KBM-7 (cell line): ENCODE measurements at regions not wholly inside any gene's neighbourhood (a gene's known extent, or its start where the extent isn't known, plus 50 kb on each side); places are given as distances from the start of the nearest gene placed in this dataset.
"Not testable (repeated sequence)": the region's sequence is repeated elsewhere in the genome, so short reads cannot be mapped to it uniquely, and the experiment has no call there.

ENCODE experiments used
- DNase-seq: peaks from one replicate; pipeline ENCODE4 v3.0.0-alpha.2; 2015
- in situ Hi-C: fragments of 300-500 bp; cut with MboI; formaldehyde crosslinking; loops from 2 replicates; pipeline ENCODE4 v1.14.3; 2020; ENCODE audit warnings: low sequenced_read_pairs, low pct_unique_long_range_greater_than_20kb, mixed read lengths

DNA sequence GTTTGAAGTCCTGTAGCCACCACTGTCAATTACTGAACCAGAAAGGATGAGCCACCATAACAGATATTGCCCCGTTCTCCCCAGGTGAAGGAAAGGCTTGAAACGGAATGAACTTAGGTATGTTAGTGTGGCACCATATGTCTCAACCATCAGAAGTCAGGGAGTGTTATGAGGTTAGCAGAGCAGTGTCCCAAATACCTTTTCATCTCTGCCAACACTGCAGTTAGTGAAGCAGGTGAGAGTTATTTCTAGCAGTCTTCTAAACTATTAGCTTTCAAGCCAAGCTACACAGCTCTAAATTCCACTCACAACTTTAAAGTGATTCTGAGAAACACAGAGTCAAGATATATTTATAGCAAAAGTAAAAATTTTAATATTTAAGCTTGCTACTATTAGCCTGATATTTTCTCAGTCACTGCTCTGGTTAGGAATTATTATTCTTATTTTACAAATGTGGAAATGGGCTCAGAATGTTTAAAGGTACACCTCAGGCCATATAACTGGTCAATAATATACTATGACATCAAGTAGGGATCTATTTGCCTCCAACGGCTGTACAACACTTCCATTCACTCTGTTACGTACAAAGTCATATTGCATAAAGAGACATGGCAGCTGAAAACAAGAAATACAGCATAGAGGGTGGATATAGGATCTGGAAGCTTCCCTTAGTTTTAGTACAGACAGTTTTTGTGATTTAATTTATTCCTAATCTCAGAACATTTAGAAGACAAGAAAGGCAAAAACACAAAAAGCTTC, 1527.1 kb upstream of the PRR20A start:
- in situ Hi-C loops = no loop called here
- DNase-seq = no peak

- in situ Hi-C loops = no loop called here
- DNase-seq = no peak
These were observed 1525.6 kb upstream of the PRR20A start for GRCh38 chr13:55615081-55615480.

- in situ Hi-C loops = no loop called here
- DNase-seq = no peak
These were observed 1523.5 kb upstream of the PRR20A start for GRCh38 chr13:55617241-55617640.

- DNase-seq = no peak
- in situ Hi-C loops = no loop called here
These were observed 1513.5 kb upstream of the PRR20A start for GRCh38 chr13:55627221-55627620.

DNA sequence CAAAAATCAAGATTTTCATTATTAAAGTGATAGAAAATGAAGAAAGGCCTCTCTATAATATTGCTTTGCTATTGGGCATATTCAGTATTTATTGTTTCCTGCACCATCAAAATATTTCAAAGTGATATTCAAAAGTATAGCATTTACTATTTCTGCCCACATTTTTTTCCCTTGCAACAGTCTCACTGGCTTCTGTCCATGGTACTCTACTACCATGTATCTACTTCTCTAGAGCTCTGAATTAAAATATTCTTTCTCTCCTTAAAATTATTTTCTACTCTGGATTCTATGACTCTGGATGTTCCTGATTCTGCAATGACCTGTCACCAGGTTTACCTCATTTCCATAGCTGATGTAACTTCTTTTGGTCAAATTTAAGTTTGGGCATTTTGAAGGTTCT, 1508.3 kb upstream of the PRR20A start:
- no peak for DNase-seq
- in situ Hi-C loops = no loop called here

GRCh38 chr13:55649485-55649884, 1491.2 kb upstream of the PRR20A start:
- no peak for DNase-seq
- in situ Hi-C loops = no loop called here

DNA sequence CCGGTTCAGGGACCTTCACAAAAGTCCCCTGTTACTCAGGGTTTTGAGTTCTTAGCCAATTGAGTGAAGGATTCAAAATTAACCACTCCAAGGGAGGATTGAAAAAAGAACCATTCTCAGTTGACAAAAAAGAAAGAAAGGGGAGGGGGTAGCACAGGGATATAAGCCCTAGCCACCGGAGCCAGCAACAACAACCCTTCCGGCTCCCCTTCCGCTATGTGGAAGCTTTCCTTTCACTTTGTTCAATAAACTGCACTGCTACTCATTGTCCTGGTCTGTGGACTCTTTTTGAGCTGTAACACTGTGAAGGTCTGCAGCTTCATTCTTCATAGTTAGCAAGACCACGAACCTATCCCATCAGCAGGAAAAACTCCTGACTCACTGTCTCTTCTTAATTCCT, 1488.1 kb upstream of the PRR20A start:
- in situ Hi-C loops = no loop called here
- no peak for DNase-seq

DNA sequence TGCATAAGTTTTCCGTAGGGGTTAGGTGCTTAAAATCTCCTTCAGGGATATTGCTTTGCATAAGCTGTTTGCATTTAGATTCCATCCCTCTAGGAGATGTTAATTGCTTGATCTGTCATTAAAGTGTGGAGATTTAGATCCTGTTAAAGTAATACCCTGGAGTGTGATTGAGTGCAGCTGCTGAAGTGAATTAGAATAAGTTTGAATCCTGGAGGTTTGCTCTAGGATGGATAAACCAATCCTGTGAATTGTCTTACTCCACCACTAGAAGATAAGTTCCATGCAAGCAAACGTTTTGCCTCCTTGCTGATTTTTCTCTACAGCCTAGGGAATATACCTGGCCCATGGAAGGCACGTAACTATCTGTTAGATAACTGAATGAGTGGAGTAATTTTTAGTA, 1487.2 kb upstream of the PRR20A start:
- no peak for DNase-seq
- in situ Hi-C loops = no loop called here

GRCh38 chr13:55654243-55654642, 1486.5 kb upstream of the PRR20A start:
- in situ Hi-C loops = no loop called here
- DNase-seq = no peak

- in situ Hi-C loops, DNase-seq: not testable (repeated sequence)
These were observed 1480.5 kb upstream of the PRR20A start for GRCh38 chr13:55660264-55660663.

GRCh38 chr13:55660851-55661250, 1479.9 kb upstream of the PRR20A start:
- in situ Hi-C loops = no loop called here
- no peak for DNase-seq

DNA sequence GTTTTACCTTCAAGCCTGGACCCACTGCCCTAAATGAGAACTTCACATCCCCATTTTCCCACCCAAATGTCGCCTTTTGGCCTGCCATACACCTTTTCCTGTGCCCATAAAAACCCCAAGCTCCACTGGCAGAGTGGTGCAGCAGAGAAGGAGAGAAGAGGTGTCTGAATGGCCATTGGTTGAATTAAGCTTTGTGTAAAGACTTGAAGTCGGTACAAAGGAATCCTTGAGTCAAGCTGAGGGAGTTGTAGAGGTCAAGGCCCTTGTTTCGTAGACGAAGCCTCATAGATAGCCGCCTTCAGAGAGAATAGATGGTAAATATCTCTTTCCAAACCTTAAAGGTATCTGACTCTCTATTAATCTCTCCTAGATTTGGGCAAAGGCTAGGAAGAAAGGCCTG, 1479.2 kb upstream of the PRR20A start:
- in situ Hi-C loops = no loop called here

DNA sequence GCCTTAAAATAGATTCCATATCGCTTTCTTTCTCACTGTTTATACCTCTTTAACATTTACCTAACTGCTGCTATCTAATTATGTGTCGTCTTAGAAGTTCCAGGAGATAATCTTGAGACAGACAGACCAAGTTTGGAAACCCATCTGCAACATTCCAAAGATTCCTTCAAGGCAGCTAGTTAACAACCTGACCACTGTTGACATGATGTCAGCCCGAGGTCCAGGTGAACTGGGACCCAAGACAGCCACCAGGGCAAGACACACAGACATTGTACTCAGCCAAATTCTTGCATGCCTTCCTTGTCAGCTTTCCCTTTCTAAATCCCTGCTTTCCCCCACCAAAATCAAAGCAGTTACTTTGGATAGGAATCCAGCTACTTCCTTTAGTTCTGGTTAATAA, 1476.5 kb upstream of the PRR20A start:
- DNase-seq = no peak
- in situ Hi-C loops = no loop called here

More for the DNA sequence above, 1479.2 kb upstream of the PRR20A start:
- DNase-seq = no peak

DNA sequence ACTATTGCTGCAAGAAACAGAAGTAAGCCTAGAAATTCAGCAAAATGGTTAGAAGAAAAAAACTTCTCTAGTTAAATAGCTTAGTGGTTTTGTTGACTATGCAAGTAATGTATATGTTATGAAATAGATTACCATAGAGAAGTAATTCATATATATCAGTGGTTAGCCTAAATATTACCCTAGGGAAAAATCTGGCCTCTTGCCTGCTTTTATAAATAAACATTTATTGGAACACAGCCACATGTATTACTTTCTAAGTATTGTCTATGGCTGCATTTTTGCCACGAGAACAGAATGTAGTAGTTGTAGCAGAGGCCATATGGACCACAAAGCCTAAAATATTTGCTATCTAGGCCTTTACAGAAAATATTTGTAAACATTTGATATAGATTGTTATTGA, 1471.7 kb upstream of the PRR20A start:
- no peak for DNase-seq
- in situ Hi-C loops = no loop called here

DNA sequence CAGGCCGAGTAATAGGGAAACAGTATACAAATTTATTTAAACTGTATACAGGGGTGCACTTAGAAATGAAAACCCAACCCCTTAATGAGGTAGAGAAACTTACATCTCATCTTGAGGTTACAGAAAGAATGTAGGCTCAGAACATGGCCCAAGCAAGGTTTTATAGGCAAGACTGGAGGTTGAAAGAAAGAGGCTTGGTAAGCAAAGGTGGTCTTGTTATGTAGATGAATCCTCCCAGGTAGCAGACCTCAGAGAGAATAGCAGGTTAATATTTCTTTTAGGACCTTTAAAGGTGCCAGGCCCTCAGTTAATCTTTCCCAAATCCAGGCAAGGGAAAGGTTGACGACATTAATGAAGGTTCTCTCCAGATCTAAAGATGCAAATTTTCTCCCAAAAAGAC, 1466.8 kb upstream of the PRR20A start:
- in situ Hi-C loops = no loop called here

DNA sequence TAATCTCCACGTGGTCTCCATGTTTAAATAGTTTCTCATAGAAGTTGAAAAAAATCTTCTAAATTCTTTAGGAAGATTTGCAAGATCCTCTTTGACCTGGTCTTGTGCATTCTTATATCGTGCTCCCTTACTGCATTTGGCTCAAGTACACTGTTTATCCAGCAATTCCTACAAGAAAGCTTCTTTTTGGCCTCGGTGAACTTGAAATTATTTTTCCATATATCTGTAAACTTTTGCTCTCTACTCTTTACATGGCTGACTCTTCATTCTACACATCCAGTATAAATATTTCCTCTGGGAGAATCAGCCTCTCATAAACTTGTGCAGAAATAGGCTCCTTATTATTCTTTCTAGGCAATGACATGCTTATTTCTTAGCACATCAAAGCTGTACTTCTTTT, 1457.9 kb upstream of the PRR20A start:
- no peak for DNase-seq
- in situ Hi-C loops = no loop called here

More for the DNA sequence above, 1466.8 kb upstream of the PRR20A start:
- no peak for DNase-seq

DNA sequence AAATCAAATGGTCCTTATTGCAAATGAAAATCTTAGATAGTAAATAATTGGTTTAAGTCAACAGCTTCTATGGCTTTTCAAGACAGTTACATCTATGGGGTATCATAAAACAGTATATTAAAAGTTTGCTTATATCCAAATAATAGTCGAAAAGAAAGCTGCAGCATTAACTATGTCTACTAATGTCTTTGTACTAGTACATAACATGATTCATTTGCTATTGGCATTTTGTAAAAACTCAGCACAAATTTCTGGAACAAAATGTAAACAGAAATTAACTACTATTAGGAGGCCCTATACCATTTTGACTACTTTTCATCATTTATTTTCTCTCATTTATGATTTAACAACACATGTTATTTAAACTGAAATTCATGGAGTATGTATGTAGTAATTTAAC, 1435.2 kb upstream of the PRR20A start:
- in situ Hi-C loops = no loop called here
- DNase-seq = no peak

DNA sequence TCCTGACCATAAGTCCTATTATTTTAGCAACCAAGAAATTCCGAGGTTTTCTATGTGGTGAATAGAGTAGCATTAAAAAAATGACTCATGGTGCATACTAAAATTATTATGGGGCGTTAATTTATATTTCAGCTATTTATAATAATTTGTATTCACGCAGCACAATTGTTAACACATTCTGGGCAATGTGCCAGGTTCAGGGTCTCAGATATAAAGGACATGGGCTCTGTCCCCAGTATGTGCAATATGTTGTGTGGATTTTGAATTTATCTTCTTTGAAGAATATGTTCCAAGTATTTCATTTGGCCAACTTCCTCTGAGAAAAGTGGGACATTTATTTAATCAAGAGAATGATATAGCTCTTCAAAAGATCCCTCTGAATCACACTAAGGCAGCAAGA, 1434.7 kb upstream of the PRR20A start:
- DNase-seq = no peak
- in situ Hi-C loops = no loop called here

DNA sequence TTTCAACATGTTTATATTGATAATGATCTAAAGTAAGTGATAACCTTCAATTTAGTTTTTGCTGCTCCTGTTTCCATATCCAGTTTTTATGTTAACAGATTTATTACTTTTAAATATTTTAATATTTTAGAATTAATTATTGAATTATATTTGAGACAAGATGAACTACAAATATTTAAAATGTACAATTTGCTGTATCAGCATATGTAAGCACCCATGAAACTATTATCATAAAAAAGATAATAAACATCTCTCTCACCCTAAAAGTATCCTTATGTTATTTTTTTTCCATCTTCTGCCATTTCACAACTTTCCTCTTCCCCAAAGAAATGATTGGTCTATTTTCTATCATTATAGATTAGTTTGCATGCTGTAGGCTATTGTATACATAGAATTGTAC, 1426.6 kb upstream of the PRR20A start:
- in situ Hi-C loops = no loop called here
- DNase-seq = no peak

DNA sequence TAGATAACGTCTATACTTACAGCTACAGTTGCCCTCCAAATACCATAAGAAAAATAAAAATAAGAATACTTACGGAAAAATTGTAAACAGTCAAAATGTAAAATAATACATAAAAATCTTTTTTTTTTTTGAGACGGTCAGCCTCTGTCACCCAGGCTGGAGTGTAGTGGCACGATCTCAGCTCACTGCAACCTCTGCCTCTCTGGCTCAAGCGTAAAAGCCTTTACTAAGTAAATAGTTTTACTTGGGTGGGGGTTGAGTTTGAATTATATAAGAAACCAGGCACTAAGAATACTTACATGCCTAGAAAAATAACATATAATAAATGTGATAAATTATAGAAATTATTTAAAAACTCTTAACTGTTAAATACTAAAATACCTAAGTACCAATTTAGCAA, 1413.0 kb upstream of the PRR20A start:
- DNase-seq = no peak
- in situ Hi-C loops = no loop called here

- in situ Hi-C loops = no loop called here
- no peak for DNase-seq
These were observed 1412.5 kb upstream of the PRR20A start for GRCh38 chr13:55728247-55728646.
